ENCODE measurements at regions not wholly inside any gene's neighbourhood (a gene's known extent, or its start where the extent isn't known, plus 50 kb on each side); places are given as distances from the start of the nearest gene placed in this dataset.

- intact Hi-C loops (cut with DNase I), result no loop called here
- no peak overlapping the region for H3K4me3 ChIP-seq (replicated peaks in 1 of 3)
- WGBS, 2 donors, result 88 to 100% methylated on average over 1 of the region's 1 CpG
- no peaks in the 10 kb centered on the region for H3K36me3 ChIP-seq
- no peaks in the 10 kb centered on the region for H3K27me3 ChIP-seq
- H3K27ac ChIP-seq, result no peak overlapping the region
- H3K4me1 ChIP-seq, result peaks cover 0 to 5% of the 10 kb centered on the region in 2 donors
- DNase-seq, result no peak
- H3K9me3 ChIP-seq, result no peaks in the 10 kb centered on the region
- TF ChIP-seq CTCF (IDR thresholded peaks at IDR 0.05) (no peak), POLR2A (IDR thresholded peaks at IDR 0.05) (no peak)
Observed at GRCh38 chr6:105500693-105501092, 97.8 kb upstream of the PREP start.

GRCh38 chr6:105499931-105500330 lies 97.0 kb upstream of the PREP start:
- no peak for DNase-seq
- intact Hi-C loops (cut with DNase I), result no loop called here
- 73 to 83% methylated on average over 3 of the region's 3 CpGs for WGBS, 2 donors

GRCh38 chr6:105499136-105499870 lies 96.4 kb upstream of the PREP start:
- H3K4me1 ChIP-seq, result peaks cover 1 to 16% of the 10 kb centered on the region in 2 donors
- H3K27ac ChIP-seq, result no peak overlapping the region
- no peak overlapping the region for H3K4me3 ChIP-seq (replicated peaks in 1 of 3)
- intact Hi-C loops (cut with DNase I), result no loop called here
- DNase-seq, result no peak
- no peaks in the 10 kb centered on the region for H3K27me3 ChIP-seq
- H3K9me3 ChIP-seq, result no peaks in the 10 kb centered on the region
- no peaks in the 10 kb centered on the region for H3K36me3 ChIP-seq
- TF ChIP-seq POLR2A (IDR thresholded peaks at IDR 0.05) (no peak), CTCF (IDR thresholded peaks at IDR 0.05) (no peak)
- 90 to 98% methylated on average over 2 of the region's 2 CpGs for WGBS, 2 donors

More at GRCh38 chr6:105499931-105500330, 97.0 kb upstream of the PREP start:
- no peaks in the 10 kb centered on the region for H3K9me3 ChIP-seq
- no peaks in the 10 kb centered on the region for H3K27me3 ChIP-seq
- peaks cover 0 to 12% of the 10 kb centered on the region in 2 donors for H3K4me1 ChIP-seq
- no peaks in the 10 kb centered on the region for H3K36me3 ChIP-seq
- no peak overlapping the region for H3K4me3 ChIP-seq (replicated peaks in 1 of 3)
- no peak overlapping the region for H3K27ac ChIP-seq
- TF ChIP-seq CTCF (IDR thresholded peaks at IDR 0.05), result no peak
- TF ChIP-seq POLR2A (IDR thresholded peaks at IDR 0.05), result no peak

- no peak for DNase-seq
- intact Hi-C loops (cut with DNase I), result no loop called here
- WGBS, 2 donors, result 97 to 98% methylated on average over 2 of the region's 2 CpGs
- H3K27me3 ChIP-seq, result no peaks in the 10 kb centered on the region
- TF ChIP-seq CTCF (IDR thresholded peaks at IDR 0.05), result no peak
- peaks cover 17 to 33% of the 10 kb centered on the region in 2 donors for H3K4me1 ChIP-seq
- H3K27ac ChIP-seq, result no peak overlapping the region
- H3K9me3 ChIP-seq, result no peaks in the 10 kb centered on the region
- H3K36me3 ChIP-seq, result no peaks in the 10 kb centered on the region
- H3K4me3 ChIP-seq (replicated peaks in 1 of 3), result no peak overlapping the region
Observed at GRCh38 chr6:105497549-105497948, 94.7 kb upstream of the PREP start.

GRCh38 chr6:105495515-105495914 lies 92.6 kb upstream of the PREP start:
- Histone ChIP-seq H3K4me1 (peaks cover 17 to 35% of the 10 kb centered on the region in 2 donors), H3K9me3 (no peaks in the 10 kb centered on the region), H3K36me3 (no peaks in the 10 kb centered on the region), H3K27ac (no peak overlapping the region), H3K27me3 (no peaks in the 10 kb centered on the region), H3K4me3 (replicated peaks in 1 of 3) (no peak overlapping the region)
- no peak for DNase-seq
- 91 to 93% methylated on average over 6 of the region's 6 CpGs for WGBS, 2 donors
- TF ChIP-seq POLR2A (IDR thresholded peaks at IDR 0.05), result no peak
- no peak for TF ChIP-seq CTCF (IDR thresholded peaks at IDR 0.05)
- intact Hi-C loops (cut with DNase I), result no loop called here

Data from thyroid gland (tissue), 4 donors.